IPS-18a (cell line): ENCODE measurements at regions not wholly inside any gene's neighbourhood (a gene's known extent, or its start where the extent isn't known, plus 50 kb on each side); places are given as distances from the start of the nearest gene placed in this dataset.

Source experiments
- H3K27ac ChIP-seq: one replicate; pipeline ENCODE4 v1.5.1; 2013; ENCODE audit warnings: low read length
- H3K27me3 ChIP-seq: one replicate; pipeline ENCODE4 v1.6.1; 2013; ENCODE audit warnings: mild to moderate bottlenecking, low read length; ENCODE audit not compliant: control insufficient read depth, insufficient read depth
- H3K36me3 ChIP-seq: one replicate; pipeline ENCODE4 v1.6.1; 2013; ENCODE audit warnings: low read depth, low read length; ENCODE audit not compliant: control insufficient read depth
- H3K4me1 ChIP-seq: one replicate; pipeline ENCODE4 v1.6.1; 2013; ENCODE audit warnings: low read depth, low read length; ENCODE audit not compliant: control insufficient read depth
- H3K4me3 ChIP-seq: one replicate; pipeline ENCODE4 v1.5.1; 2013; ENCODE audit warnings: low read length
- H3K9ac ChIP-seq: one replicate; pipeline ENCODE4 v1.6.1; 2013; ENCODE audit warnings: mild to moderate bottlenecking, low read length, moderate library complexity
- H3K9me3 ChIP-seq: one replicate; pipeline ENCODE4 v1.6.1; 2013; ENCODE audit warnings: low read depth, low read length; ENCODE audit not compliant: control insufficient read depth

- Histone ChIP-seq H3K9ac (no peak overlapping the region), H3K36me3 (no peaks in the 10 kb centered on the region), H3K9me3 (no peaks in the 10 kb centered on the region), H3K4me3 (no peak overlapping the region), H3K4me1 (no peaks in the 10 kb centered on the region), H3K27me3 (no peaks in the 10 kb centered on the region), H3K27ac (no peak overlapping the region)
These were observed 149.0 kb upstream of the KCNIP4 start for GRCh38 chr4:22097596-22097995.

- H3K36me3 ChIP-seq = no peaks in the 10 kb centered on the region
- no peaks in the 10 kb centered on the region for H3K27me3 ChIP-seq
- H3K4me3 ChIP-seq = no peak overlapping the region
- H3K9me3 ChIP-seq = no peaks in the 10 kb centered on the region
- H3K27ac ChIP-seq = no peak overlapping the region
- H3K4me1 ChIP-seq = peaks cover 5% of the 10 kb centered on the region
- no peak overlapping the region for H3K9ac ChIP-seq
These were observed 145.6 kb upstream of the KCNIP4 start for GRCh38 chr4:22094217-22094616.

- Histone ChIP-seq H3K27me3 (no peaks in the 10 kb centered on the region), H3K9ac (no peak overlapping the region), H3K4me3 (no peak overlapping the region), H3K36me3 (no peaks in the 10 kb centered on the region), H3K9me3 (no peaks in the 10 kb centered on the region), H3K4me1 (peaks cover 5% of the 10 kb centered on the region), H3K27ac (no peak overlapping the region)
These were observed 144.6 kb upstream of the KCNIP4 start for GRCh38 chr4:22093126-22093525.

- H3K4me3 ChIP-seq = no peak overlapping the region
- H3K4me1 ChIP-seq = peaks cover 5% of the 10 kb centered on the region
- H3K36me3 ChIP-seq = no peaks in the 10 kb centered on the region
- H3K27me3 ChIP-seq = no peaks in the 10 kb centered on the region
- H3K9me3 ChIP-seq = no peaks in the 10 kb centered on the region
- no peak overlapping the region for H3K9ac ChIP-seq
- no peak overlapping the region for H3K27ac ChIP-seq
These were observed 143.3 kb upstream of the KCNIP4 start for GRCh38 chr4:22091906-22092305.

- H3K27me3 ChIP-seq = no peaks in the 10 kb centered on the region
- H3K36me3 ChIP-seq = no peaks in the 10 kb centered on the region
- peaks cover 5% of the 10 kb centered on the region for H3K4me1 ChIP-seq
- H3K27ac ChIP-seq = no peak overlapping the region
- no peak overlapping the region for H3K9ac ChIP-seq
- H3K9me3 ChIP-seq = no peaks in the 10 kb centered on the region
- H3K4me3 ChIP-seq = no peak overlapping the region
These were observed 142.8 kb upstream of the KCNIP4 start for GRCh38 chr4:22091352-22091717.

DNA sequence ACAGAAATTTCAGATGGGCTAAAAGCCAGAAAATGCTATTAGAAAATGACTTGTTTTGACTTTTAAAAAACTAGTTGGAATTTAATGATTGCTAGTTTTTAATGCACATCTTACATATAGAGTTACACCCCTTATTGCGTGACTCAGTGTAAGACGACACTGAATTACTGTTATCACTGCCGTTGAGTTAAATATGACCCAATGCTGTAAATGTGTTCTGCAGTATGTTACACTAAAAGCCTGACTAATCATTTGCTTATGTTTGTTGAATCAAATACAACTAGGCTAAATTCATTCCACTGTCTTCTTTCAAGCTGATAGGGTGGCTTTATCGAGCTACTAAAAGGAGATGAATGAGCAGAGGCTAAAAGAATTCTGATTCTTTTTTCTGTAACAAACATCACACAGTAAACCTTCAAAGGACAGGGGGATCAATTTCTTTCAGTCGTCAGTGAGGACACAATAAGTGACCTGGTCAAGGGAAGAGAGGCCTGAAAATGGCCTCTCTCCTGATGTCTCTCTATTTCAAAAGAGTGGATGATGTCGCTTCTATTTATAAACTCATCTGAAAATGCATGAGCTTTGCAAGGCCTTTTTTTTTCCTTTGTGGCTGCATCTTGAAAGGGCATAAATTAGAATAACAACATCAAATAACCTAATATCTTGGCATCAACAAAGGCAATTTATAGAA is 142.2 kb upstream of the KCNIP4 start:
- Histone ChIP-seq H3K4me1 (peaks cover 5% of the 10 kb centered on the region), H3K9ac (no peak overlapping the region), H3K27me3 (no peaks in the 10 kb centered on the region), H3K36me3 (no peaks in the 10 kb centered on the region), H3K9me3 (no peaks in the 10 kb centered on the region), H3K4me3 (no peak overlapping the region), H3K27ac (no peak overlapping the region)

- no peak overlapping the region for H3K27ac ChIP-seq
- no peaks in the 10 kb centered on the region for H3K27me3 ChIP-seq
- H3K4me1 ChIP-seq = no peaks in the 10 kb centered on the region
- H3K9me3 ChIP-seq = peaks cover 4% of the 10 kb centered on the region
- no peaks in the 10 kb centered on the region for H3K36me3 ChIP-seq
- no peak overlapping the region for H3K4me3 ChIP-seq
- no peak overlapping the region for H3K9ac ChIP-seq
These were observed 129.0 kb upstream of the KCNIP4 start for GRCh38 chr4:22077571-22077970.

- Histone ChIP-seq H3K27ac (no peak overlapping the region), H3K36me3 (no peaks in the 10 kb centered on the region), H3K9me3 (peaks cover 4% of the 10 kb centered on the region), H3K4me3 (no peak overlapping the region), H3K9ac (no peak overlapping the region), H3K4me1 (no peaks in the 10 kb centered on the region), H3K27me3 (no peaks in the 10 kb centered on the region)
These were observed 124.2 kb upstream of the KCNIP4 start for GRCh38 chr4:22072726-22073125.

DNA sequence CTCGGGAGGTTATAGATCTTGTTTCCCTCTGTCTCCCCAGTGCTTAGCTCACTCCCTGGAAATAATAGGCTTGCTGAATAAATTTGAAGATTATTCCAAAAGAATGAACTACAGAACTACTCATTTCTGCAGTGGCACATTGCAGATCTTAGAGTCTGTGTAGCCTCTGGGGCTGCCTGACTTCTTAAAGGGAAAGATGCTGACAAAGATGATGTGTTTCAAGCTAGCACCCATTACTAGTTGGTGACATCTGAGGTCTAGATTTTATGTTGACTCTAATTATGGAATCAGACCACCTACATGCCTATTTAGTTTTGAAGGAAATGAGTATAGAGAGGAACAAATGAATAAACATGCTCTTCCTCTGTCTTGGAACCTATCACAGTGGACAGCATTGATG is 123.7 kb upstream of the KCNIP4 start:
- Histone ChIP-seq H3K4me1 (no peaks in the 10 kb centered on the region), H3K9me3 (peaks cover 4% of the 10 kb centered on the region), H3K27ac (no peak overlapping the region), H3K36me3 (no peaks in the 10 kb centered on the region), H3K9ac (no peak overlapping the region), H3K27me3 (no peaks in the 10 kb centered on the region), H3K4me3 (no peak overlapping the region)

- peaks cover 4% of the 10 kb centered on the region for H3K9me3 ChIP-seq
- no peaks in the 10 kb centered on the region for H3K36me3 ChIP-seq
- H3K4me1 ChIP-seq = no peaks in the 10 kb centered on the region
- H3K9ac ChIP-seq = no peak overlapping the region
- H3K27ac ChIP-seq = no peak overlapping the region
- no peak overlapping the region for H3K4me3 ChIP-seq
- no peaks in the 10 kb centered on the region for H3K27me3 ChIP-seq
These were observed 123.2 kb upstream of the KCNIP4 start for GRCh38 chr4:22071749-22072148.

- H3K9ac ChIP-seq = no peak overlapping the region
- H3K27me3 ChIP-seq = no peaks in the 10 kb centered on the region
- no peak overlapping the region for H3K27ac ChIP-seq
- H3K4me3 ChIP-seq = no peak overlapping the region
- peaks cover 3% of the 10 kb centered on the region for H3K9me3 ChIP-seq
- H3K36me3 ChIP-seq = no peaks in the 10 kb centered on the region
- H3K4me1 ChIP-seq = no peaks in the 10 kb centered on the region
These were observed 121.7 kb upstream of the KCNIP4 start for GRCh38 chr4:22070256-22070655.

GRCh38 chr4:22063613-22064012 is 115.0 kb upstream of the KCNIP4 start:
- no peak overlapping the region for H3K4me3 ChIP-seq
- no peaks in the 10 kb centered on the region for H3K9me3 ChIP-seq
- H3K27me3 ChIP-seq = no peaks in the 10 kb centered on the region
- no peaks in the 10 kb centered on the region for H3K4me1 ChIP-seq
- H3K9ac ChIP-seq = no peak overlapping the region
- no peaks in the 10 kb centered on the region for H3K36me3 ChIP-seq
- no peak overlapping the region for H3K27ac ChIP-seq
